ENCODE measurements at regions not wholly inside any gene's neighbourhood (a gene's known extent, or its start where the extent isn't known, plus 50 kb on each side); places are given as distances from the start of the nearest gene placed in this dataset.
"Not testable (repeated sequence)": the region's sequence is repeated elsewhere in the genome, so short reads cannot be mapped to it uniquely, and the experiment has no call there.

DNA sequence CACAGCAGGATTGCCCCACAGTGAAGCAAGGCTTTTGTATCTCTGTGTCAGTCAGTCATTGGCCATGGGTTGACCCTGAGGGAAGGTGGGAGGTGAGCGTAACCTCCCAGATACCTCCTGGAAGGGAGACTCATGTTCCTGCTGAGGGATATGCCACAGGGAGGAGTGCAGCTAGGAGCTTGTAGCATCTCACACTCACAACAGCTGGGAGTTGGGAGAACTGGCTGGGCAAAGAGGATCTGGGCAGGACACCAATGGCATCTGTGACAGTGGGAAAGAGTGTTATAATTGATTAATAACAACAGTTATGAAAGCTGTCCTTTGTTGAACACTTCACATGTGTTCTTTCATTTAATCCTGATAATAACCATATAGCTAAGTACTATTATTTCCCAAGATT, 171.0 kb downstream of the TLE3 start:
- Histone ChIP-seq H3K4me3 (ENCODE audit: low read depth, low read length) (no peak overlapping the region), H3K36me3 (no peaks in the 10 kb centered on the region), H3K27ac (no peak overlapping the region), H3K27me3 (ENCODE audit: insufficient read depth, low read depth, severe bottlenecking) (no peaks in the 10 kb centered on the region), H3K9me3 (ENCODE audit: severe bottlenecking) (peaks cover 18% of the 10 kb centered on the region)
- DNase-seq = no peak
- TF ChIP-seq, protein P1, sequence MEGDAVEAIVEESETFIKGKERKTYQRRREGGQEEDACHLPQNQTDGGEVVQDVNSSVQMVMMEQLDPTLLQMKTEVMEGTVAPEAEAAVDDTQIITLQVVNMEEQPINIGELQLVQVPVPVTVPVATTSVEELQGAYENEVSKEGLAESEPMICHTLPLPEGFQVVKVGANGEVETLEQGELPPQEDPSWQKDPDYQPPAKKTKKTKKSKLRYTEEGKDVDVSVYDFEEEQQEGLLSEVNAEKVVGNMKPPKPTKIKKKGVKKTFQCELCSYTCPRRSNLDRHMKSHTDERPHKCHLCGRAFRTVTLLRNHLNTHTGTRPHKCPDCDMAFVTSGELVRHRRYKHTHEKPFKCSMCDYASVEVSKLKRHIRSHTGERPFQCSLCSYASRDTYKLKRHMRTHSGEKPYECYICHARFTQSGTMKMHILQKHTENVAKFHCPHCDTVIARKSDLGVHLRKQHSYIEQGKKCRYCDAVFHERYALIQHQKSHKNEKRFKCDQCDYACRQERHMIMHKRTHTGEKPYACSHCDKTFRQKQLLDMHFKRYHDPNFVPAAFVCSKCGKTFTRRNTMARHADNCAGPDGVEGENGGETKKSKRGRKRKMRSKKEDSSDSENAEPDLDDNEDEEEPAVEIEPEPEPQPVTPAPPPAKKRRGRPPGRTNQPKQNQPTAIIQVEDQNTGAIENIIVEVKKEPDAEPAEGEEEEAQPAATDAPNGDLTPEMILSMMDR (IDR thresholded peaks at IDR 0.05; ENCODE audit: low read depth, low read length) = no peak

DNA sequence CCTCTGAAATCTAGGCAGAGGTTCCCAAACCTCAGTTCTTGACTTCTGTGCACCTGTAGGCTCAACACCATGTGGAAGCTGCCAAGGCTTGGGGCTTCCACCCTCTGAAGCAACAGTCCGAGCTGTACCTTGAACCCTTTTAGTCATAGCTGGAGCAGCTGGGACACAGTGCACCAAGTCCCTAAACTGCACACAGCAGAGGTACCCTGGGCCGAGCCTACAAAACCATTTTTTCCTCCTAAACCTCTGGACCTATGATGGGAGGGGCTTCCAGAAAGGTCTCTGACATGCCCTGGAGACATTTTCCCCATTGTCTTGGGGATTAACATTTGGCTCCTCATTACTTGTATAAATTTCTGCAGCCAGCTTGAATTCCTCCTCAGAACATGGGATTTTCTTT, 168.8 kb downstream of the TLE3 start:
- not testable (repeated sequence) for H3K36me3 ChIP-seq; H3K27me3 ChIP-seq (ENCODE audit: insufficient read depth, low read depth, severe bottlenecking); DNase-seq; H3K4me3 ChIP-seq (ENCODE audit: low read depth, low read length); H3K27ac ChIP-seq
- H3K9me3 ChIP-seq (ENCODE audit: severe bottlenecking) = peaks cover 17% of the 10 kb centered on the region

DNA sequence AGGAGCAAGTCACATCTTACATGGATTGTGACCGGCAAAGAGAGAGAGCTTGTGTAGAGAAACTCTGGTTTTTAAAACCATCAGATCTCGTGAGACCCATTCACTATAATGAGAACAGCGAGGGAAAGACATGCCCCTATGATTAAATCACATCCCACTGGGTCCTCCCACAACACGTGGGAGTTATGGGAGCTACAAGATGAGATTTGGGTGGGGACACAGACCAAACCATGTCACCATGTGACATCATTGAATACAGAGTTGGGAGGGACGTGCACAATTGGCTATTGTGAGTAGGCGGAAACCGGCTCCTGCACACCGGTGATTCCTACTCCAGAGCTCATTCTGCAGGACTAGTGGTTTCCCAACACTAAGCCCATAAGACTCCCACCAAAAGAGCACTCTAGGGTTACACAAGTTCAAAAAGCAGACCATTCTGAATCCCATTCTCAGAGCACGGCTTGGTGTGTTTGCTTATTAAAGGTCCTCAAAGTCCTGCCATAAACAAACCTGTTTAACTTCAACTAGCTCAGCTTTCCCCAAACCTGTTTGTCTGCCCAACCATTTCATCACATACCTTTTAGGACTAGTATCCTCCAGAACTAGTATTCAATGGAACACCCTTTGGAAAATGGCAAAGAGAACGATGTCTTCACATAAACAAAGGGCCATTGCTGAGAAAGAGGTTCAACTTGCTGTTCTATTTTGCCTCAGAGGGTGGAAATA, 167.6 kb downstream of the TLE3 start:
- H3K27ac ChIP-seq = no peak overlapping the region
- no peaks in the 10 kb centered on the region for H3K27me3 ChIP-seq (ENCODE audit: insufficient read depth, low read depth, severe bottlenecking)
- H3K4me3 ChIP-seq (ENCODE audit: low read depth, low read length) = no peak overlapping the region
- peaks cover 12% of the 10 kb centered on the region for H3K9me3 ChIP-seq (ENCODE audit: severe bottlenecking)
- H3K36me3 ChIP-seq = no peaks in the 10 kb centered on the region
- TF ChIP-seq, protein P1 (IDR thresholded peaks at IDR 0.05; ENCODE audit: low read depth, low read length) = no peak
- no peak for DNase-seq

DNA sequence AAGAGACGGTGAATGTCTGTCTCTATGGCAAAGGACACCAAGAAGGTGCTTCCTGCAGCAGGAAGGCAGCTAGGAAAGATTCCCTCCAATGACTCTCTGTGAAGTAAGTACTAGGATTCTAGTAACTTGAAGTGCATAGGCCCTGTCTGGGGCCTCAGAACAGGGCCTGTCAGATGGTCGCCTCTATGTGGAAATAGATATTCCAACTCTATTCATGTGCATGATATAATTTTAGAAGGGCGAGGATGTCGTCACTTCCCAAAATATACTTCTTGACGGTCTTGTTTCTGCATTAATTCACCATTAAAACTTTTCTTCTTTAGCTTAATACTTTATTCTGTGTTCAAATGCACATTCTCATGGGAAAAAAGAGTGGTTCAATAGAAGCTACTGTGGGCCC, 167.0 kb downstream of the TLE3 start:
- TF ChIP-seq, protein P1 (IDR thresholded peaks at IDR 0.05; ENCODE audit: low read depth, low read length) = no peak
- H3K36me3 ChIP-seq = no peaks in the 10 kb centered on the region
- H3K27ac ChIP-seq = no peak overlapping the region
- DNase-seq = no peak
- H3K9me3 ChIP-seq (ENCODE audit: severe bottlenecking) = peaks cover 6% of the 10 kb centered on the region
- no peaks in the 10 kb centered on the region for H3K27me3 ChIP-seq (ENCODE audit: insufficient read depth, low read depth, severe bottlenecking)
- no peak overlapping the region for H3K4me3 ChIP-seq (ENCODE audit: low read depth, low read length)

DNA sequence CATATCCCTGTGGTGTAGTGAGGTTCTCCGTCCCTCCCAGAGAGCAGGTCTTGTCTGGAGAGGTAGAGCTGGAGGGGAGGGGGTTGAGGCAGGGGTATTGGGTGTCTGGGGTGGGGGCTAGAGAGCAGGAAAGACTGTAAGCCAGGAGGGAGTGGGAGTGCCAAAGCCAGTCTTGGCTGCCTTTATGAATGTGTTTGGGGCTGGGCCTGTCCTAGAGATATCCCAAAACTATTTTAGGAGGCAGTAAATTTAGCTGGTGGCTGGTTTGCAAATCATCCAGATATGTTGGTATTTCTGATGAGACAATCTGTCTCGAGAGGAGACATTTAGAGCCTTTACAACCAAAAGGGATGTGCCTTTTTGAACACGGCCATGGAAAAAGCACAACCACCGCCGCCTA, 166.6 kb downstream of the TLE3 start:
- no peak for DNase-seq
- TF ChIP-seq, protein P1 (IDR thresholded peaks at IDR 0.05; ENCODE audit: low read depth, low read length) = no peak
- no peak overlapping the region for H3K27ac ChIP-seq
- no peak overlapping the region for H3K4me3 ChIP-seq (ENCODE audit: low read depth, low read length)
- no peaks in the 10 kb centered on the region for H3K27me3 ChIP-seq (ENCODE audit: insufficient read depth, low read depth, severe bottlenecking)
- no peaks in the 10 kb centered on the region for H3K36me3 ChIP-seq
- H3K9me3 ChIP-seq (ENCODE audit: severe bottlenecking) = peaks cover 6% of the 10 kb centered on the region

DNA sequence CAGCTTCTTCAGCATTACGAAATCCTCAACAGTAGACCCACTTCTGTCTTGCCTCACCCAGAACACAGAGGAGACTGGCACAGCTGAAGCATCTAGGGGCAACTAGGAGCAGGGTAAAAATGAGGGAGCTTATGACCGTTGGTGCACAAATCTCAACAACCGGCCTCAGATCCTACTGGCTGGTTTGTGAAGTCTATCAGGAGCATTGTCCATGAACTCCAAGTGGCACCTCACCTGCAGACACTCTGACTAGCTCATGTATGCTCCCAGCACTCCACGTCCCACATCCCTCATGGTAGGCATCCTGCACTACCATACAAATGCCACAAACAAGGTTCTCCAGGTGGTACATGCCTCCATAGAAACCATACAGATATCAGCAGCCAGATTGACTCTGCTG, 163.1 kb downstream of the TLE3 start:
- TF ChIP-seq, protein P1 (IDR thresholded peaks at IDR 0.05; ENCODE audit: low read depth, low read length) = no peak

More for the DNA sequence above, 163.1 kb downstream of the TLE3 start:
- Histone ChIP-seq H3K27ac (no peak overlapping the region), H3K9me3 (ENCODE audit: severe bottlenecking) (peaks cover 1% of the 10 kb centered on the region), H3K27me3 (ENCODE audit: insufficient read depth, low read depth, severe bottlenecking) (no peaks in the 10 kb centered on the region), H3K36me3 (no peaks in the 10 kb centered on the region), H3K4me3 (ENCODE audit: low read depth, low read length) (no peak overlapping the region)
- DNase-seq = no peak

All from WERI-Rb-1 (cell line).